ENCODE measurements at regions not wholly inside any gene's neighbourhood (a gene's known extent, or its start where the extent isn't known, plus 50 kb on each side); places are given as distances from the start of the nearest gene placed in this dataset.

- no peak for DNase-seq (ENCODE audit: low read depth)
- no peak for TF ChIP-seq CTCF (IDR thresholded peaks at IDR 0.05; ENCODE audit: insufficient read depth, low read depth, low read length, missing control alignments)
- H3K4me3 ChIP-seq (ENCODE audit: low read length): no peak overlapping the region
Observed at GRCh38 chr4:17323554-17324385, 188.1 kb downstream of the QDPR start.

GRCh38 chr4:17322514-17322913 is 189.4 kb downstream of the QDPR start:
- no peak overlapping the region for H3K4me3 ChIP-seq (ENCODE audit: low read length)
- TF ChIP-seq CTCF (IDR thresholded peaks at IDR 0.05; ENCODE audit: insufficient read depth, low read depth, low read length, missing control alignments): no peak
- no peak for DNase-seq (ENCODE audit: low read depth)

- TF ChIP-seq CTCF (IDR thresholded peaks at IDR 0.05; ENCODE audit: insufficient read depth, low read depth, low read length, missing control alignments): no peak
Observed at GRCh38 chr4:17320046-17320445, 191.8 kb downstream of the QDPR start.

GRCh38 chr4:17317526-17317925 is 194.4 kb downstream of the QDPR start:
- H3K4me3 ChIP-seq (ENCODE audit: low read length): no peak overlapping the region
- DNase-seq (ENCODE audit: low read depth): no peak
- no peak for TF ChIP-seq CTCF (IDR thresholded peaks at IDR 0.05; ENCODE audit: insufficient read depth, low read depth, low read length, missing control alignments)

More at GRCh38 chr4:17320046-17320445, 191.8 kb downstream of the QDPR start:
- DNase-seq (ENCODE audit: low read depth): no peak
- H3K4me3 ChIP-seq (ENCODE audit: low read length): no peak overlapping the region

GRCh38 chr4:17316566-17316965 is 195.3 kb downstream of the QDPR start:
- no peak for TF ChIP-seq CTCF (IDR thresholded peaks at IDR 0.05; ENCODE audit: insufficient read depth, low read depth, low read length, missing control alignments)
- H3K4me3 ChIP-seq (ENCODE audit: low read length): no peak overlapping the region
- no peak for DNase-seq (ENCODE audit: low read depth)

- no peak for TF ChIP-seq CTCF (IDR thresholded peaks at IDR 0.05; ENCODE audit: insufficient read depth, low read depth, low read length, missing control alignments)
- no peak overlapping the region for H3K4me3 ChIP-seq (ENCODE audit: low read length)
- no peak for DNase-seq (ENCODE audit: low read depth)
Observed at GRCh38 chr4:17315459-17315858, 196.4 kb downstream of the QDPR start.

GRCh38 chr4:17313194-17313593 is 198.7 kb downstream of the QDPR start:
- no peak overlapping the region for H3K4me3 ChIP-seq (ENCODE audit: low read length)
- DNase-seq (ENCODE audit: low read depth): no peak
- TF ChIP-seq CTCF (IDR thresholded peaks at IDR 0.05; ENCODE audit: insufficient read depth, low read depth, low read length, missing control alignments): no peak
